NCI-H2171 treated with DMSO at 0.1 percent for 48 hours (cell line): ENCODE measurements at regions not wholly inside any gene's neighbourhood (a gene's known extent, or its start where the extent isn't known, plus 50 kb on each side); places are given as distances from the start of the nearest gene placed in this dataset.

Experiments
- DNase-seq: peaks from one replicate; lab custom pipeline; 2025; lab: John Stamatoyannopoulos, UW

GRCh38 chr4:14783011-14783877 lies 219.0 kb upstream of the CPEB2 start:
- DNase-seq, result no peak

DNA sequence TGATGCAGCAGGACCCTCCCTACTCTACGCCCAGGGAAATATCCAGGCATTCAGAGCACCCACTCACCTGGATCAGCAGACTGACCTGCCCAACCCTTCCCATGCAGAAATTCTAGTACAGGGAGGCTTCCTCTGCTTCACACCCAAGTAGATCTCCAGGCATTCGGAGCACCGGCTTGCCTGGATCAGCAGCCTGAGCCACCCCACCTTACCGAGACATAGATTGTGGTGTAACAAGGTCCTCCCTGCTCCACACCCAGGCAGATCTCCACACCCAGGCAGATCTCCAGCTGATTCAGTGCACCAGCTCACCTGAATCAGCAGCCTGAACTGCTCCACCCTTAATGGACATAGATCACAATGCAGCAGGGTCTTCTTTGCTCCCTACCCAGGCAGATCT lies 215.1 kb upstream of the CPEB2 start:
- no peak for DNase-seq

GRCh38 chr4:14787894-14788293 lies 214.4 kb upstream of the CPEB2 start:
- DNase-seq, result no peak

DNA sequence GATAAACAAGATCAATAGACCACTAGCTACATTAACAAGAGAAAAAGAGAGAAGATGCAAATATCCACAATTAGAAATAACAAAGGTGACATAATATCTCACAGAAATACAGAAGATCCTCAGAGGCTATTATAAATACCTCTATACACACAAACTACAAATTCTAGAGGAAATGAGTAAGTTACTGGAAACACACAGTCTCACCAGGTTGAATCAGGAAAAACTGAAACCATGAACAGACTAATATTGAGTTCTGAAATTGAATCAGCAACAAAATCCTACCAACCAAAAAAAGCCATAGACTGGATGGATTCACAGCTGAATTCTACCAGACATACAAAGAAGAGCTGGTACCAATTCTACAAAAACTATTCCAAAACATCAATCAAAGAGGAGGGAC lies 211.8 kb upstream of the CPEB2 start:
- no peak for DNase-seq

DNA sequence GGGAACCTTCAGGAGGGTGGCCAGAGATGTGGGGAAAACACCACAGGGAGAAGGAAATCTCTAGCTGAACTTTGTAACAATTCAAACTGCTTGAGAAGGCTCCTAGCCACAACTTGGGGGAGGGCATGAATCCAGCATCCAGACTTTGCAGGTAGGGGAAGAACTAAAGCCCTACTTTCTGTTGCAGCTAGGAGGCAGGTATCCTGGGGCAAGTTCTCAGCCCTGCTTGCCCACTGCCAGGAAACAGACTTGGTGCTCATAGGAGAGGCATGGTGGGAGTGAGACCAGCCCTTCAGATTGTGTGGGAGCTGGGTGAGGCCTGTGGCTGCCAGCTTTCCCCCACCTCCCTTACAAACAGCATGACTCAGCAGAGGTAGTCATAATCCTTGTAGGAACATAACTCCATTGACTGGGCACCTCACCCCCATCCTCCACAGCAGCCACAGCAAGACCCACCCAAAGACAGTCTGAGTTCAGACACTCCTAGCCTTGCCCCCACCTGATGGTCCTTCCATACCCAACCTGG lies 209.5 kb upstream of the CPEB2 start:
- no peak for DNase-seq

- no peak for DNase-seq
Measured at GRCh38 chr4:14800977-14801376, 201.3 kb upstream of the CPEB2 start.

DNA sequence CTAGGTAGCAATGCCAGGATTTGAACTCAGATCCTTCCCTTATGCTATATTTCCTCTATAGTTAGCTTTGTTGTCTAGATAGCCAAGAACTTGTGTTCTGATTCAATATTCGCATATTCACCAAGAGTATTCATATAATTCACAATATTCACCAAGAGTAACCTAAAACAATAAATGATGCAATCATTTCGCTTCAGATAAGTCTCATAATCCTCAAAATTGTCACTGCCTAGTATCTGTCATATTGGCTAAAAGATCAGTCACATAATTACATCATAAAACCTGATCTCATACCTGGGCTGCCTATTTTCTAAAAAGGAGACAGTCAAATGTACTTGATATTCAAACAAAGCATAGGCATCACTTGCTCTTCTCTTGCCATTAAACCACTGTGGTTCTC lies 199.7 kb upstream of the CPEB2 start:
- DNase-seq, result no peak

DNA sequence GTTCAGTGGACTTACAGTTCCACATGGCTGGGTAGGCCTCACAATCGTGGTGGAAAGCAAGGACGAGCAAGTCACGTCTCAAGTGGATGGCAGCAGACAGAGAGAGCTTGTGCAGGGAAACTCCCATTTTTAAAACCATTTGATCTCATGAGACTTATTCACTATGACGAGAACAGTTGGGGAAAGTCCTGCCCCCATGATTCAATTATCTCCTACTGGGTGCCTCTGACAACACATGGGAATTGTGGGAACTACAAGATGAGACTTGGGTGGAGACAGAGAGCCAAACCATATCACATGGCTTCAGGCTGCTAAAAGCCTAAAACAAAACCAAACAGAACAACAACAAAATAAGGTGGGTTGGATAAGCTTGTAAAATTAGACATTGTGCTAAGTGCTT lies 194.4 kb upstream of the CPEB2 start:
- DNase-seq, result no peak

DNA sequence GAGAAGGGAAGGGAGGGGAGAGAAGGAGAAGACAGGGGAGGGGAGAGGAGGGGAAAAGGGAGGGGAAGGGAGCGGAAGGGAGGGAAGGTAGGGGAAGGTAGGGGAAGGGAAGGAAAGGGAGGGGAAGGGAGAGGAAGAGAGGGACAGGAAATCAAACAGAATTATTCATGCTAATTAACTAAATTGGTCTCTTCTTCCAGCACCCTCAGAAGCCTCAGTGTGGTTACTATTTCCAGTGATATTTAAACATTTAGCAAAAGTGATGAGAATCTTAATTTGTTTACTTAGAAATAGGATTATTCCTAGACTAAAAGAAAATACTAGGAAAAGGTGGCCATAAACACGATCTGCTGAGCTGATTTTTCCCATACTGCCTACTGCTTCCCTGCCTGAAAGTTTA lies 193.1 kb upstream of the CPEB2 start:
- no peak for DNase-seq

- DNase-seq, result no peak
Measured at GRCh38 chr4:14810121-14810520, 192.2 kb upstream of the CPEB2 start.

DNA sequence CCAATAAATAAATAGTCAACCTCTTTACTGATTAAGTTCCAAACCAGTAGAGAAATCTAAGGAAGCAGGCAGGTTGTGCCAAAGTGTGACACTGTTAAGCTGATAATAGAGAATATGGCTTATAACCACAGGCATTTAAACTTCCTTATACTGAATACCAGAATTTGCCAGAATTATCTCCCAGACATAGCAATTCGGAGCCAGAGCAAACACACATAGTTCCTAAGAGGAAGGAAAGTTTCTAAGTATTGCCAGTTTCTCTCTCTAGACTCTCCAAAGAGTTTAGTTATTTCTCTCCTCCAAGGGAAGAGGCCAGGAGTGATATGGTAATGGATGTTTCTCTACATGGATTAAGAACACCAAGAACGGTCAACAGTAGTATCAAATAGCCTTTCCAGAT lies 191.7 kb upstream of the CPEB2 start:
- no peak for DNase-seq

GRCh38 chr4:14812101-14812500 lies 190.2 kb upstream of the CPEB2 start:
- no peak for DNase-seq

DNA sequence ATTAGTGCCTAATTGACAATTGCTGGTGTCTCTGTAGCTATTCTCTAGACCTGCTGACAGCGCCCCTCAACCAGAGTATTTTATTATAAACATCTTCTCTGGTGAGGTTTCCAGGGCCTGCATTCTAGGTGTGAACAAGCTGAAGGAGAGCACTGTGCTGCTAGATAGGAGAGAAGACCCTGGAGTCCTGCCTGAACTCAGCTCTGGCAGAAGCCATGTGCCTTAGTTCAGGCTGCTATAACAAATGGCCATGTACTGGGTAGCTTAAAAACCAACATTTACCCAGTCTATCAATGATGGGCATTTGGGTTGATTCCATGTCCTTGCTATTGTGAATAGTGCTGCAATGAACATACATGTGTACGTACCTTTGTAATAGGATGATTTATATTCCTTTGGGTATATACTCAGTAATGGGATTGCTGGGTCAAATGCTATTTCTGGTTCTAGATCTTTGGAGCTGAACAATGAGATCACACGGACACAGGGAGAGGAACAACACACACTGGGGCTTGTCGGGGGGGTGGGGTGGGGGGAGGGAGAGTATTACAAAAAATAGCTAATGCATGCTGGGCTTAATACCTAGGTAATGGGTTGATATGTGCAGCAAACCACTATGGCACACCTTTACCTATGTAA lies 185.5 kb upstream of the CPEB2 start:
- no peak for DNase-seq

DNA sequence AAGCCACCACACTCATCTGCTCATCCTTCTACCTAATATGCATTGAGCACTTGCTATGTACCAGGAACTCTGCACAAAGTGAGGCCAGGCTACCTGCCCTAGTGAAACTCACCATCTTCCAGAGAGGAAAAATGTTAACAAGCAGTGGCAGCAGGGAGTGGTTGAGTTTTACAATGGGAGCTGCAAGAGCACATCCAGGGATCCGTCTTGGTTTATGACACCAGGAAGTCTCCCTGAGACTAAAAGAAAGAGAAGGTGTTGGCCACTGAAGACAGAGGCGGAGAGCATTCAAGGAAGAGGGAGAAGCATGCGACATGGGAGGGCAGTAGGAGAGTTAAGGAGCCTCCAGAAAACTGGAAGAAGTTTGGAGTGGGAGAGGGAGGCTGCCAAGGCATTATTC lies 178.1 kb upstream of the CPEB2 start:
- DNase-seq, result no peak

GRCh38 chr4:14827111-14827510 lies 175.2 kb upstream of the CPEB2 start:
- DNase-seq, result no peak

DNA sequence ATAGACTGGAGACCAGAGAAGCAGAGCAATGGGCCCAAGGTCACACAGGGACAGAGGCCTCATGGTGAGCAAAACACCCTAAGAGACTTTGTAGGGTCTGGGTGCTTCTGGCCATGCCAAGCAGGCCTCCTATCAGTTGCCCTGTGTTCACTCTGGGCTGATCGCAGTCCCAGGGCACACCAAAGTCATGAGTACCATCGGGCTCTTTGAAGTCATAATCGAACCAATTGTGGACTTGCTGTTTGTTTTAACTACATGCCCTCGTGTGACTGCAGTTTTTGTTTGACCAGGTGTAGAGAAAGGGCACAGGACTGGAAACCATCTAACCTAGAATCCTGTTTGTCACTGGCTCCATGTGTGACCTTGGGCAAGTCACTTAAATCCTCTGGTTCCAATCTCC lies 172.5 kb upstream of the CPEB2 start:
- DNase-seq, result no peak

GRCh38 chr4:14831416-14831815 lies 170.9 kb upstream of the CPEB2 start:
- no peak for DNase-seq

DNA sequence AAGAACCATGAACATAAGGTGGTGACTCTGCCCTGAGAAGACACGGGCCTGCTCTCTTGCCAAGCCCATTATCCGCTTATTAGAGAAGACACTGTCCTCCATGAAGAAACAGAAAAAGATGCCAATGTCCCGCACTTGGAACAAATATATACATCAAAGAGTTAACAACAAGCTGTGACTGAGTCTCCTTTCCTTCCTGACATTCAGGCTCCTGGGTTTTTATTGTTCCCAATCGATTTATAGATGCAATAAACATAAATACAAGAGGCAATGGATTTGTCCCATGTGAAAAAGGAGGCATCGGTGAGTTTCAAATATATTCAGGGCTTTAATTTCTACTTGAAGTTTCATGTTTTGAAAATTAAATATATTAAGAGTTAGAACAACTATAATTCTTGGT lies 169.2 kb upstream of the CPEB2 start:
- DNase-seq, result no peak

- no peak for DNase-seq
Measured at GRCh38 chr4:14834382-14834781, 167.9 kb upstream of the CPEB2 start.

DNA sequence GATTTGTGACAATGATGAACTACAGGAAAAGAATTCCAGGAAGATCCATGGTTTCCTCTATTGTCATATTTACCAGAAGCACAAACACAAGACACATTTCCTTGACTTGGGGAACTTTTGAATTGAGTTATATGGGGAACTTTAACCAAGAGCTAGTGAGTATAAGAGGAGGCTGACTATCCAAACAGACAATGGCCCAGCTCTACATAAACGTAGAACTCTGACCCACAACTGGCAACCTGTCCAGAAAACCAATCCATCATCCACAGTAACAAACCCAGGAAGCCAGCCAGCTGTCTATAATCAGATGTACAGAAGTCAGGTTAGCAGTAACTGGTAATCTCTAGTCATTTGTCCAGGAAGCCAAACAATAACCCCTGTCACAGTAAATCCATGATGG lies 167.0 kb upstream of the CPEB2 start:
- no peak for DNase-seq

GRCh38 chr4:14835708-14836425 lies 166.4 kb upstream of the CPEB2 start:
- DNase-seq, result no peak

GRCh38 chr4:14837860-14838259 lies 164.4 kb upstream of the CPEB2 start:
- DNase-seq, result no peak
